Heart left ventricle (tissue), 16 donors: ENCODE measurements at regions not wholly inside any gene's neighbourhood (a gene's known extent, or its start where the extent isn't known, plus 50 kb on each side); places are given as distances from the start of the nearest gene placed in this dataset.

ENCODE experiments used
- ATAC-seq, 4 donors: fragments of 200-7000 bp; cut with Tn5 transposase; one replicate each; pipeline ENCODE4 v1.9.1; 2020 to 2022; ENCODE audit warnings: moderate library complexity in 4 of 4, mild to moderate bottlenecking in 3 of 4, moderate number of reproducible peaks in 1 of 4
- DNase-seq, 5 donors: peaks; one replicate each; pipeline ENCODE4 v3.0.0-alpha.2; 2020
- H3K27ac ChIP-seq, 12 donors: fragments of 200-600 bp; sonication (generic) in 4 of 12; one replicate each; pipeline versions ENCODE4 v1.5.0 to v1.8.0; 2016 to 2022; ENCODE audit warnings: mild to moderate bottlenecking in 2 of 12
- H3K27me3 ChIP-seq, 9 donors: fragments of 200-600 bp; sonication (generic) in 2 of 9; one replicate each; pipeline versions ENCODE4 v1.5.1 to v1.8.0; 2016 to 2022; ENCODE audit warnings: mild to moderate bottlenecking in 3 of 9
- H3K36me3 ChIP-seq, 9 donors: fragments of 200-600 bp; sonication (generic) in 2 of 9; one replicate each; pipeline versions ENCODE4 v1.5.0 to v1.8.0; 2018 to 2022; ENCODE audit warnings: mild to moderate bottlenecking in 2 of 9
- H3K4me1 ChIP-seq, 12 donors: fragments of 200-600 bp; sonication (generic) in 4 of 12; one replicate each; pipeline versions ENCODE4 v1.5.0 to v1.8.0; 2016 to 2022; ENCODE audit warnings: mild to moderate bottlenecking in 3 of 12
- H3K4me3 ChIP-seq, 12 donors: fragments of 200-600 bp; sonication (generic) in 4 of 12; one replicate each; pipeline versions ENCODE4 v1.5.0 to v1.8.0; 2017 to 2022; ENCODE audit warnings: mild to moderate bottlenecking in 9 of 12, moderate library complexity in 4 of 12
- H3K9me3 ChIP-seq, 12 donors: fragments of 200-600 bp; sonication (generic) in 4 of 12; one replicate each; pipeline versions ENCODE4 v1.5.0 to v1.8.0; 2016 to 2022; ENCODE audit warnings: mild to moderate bottlenecking in 1 of 12
- POLR2A ChIP-seq, 2 donors: fragments of 450-650 bp; IDR thresholded peaks; one replicate each; pipeline ENCODE4 v1.6.1; 2017; ENCODE audit warnings: antibody characterized with exemption in 2 of 2, mild to moderate bottlenecking in 2 of 2, moderate library complexity in 2 of 2
- WGBS, 4 donors: extraction: QIAGEN DNeasy Blood & Tissue Kit in 2 of 4; methylation state at CpG; one replicate each; pipeline versions ENCODE4 v1.1.5 to v1.1.7; 2013 to 2018; 5-methylcytosine and 5-hydroxymethylcytosine counted together
- intact Hi-C, 10 donors: fragments of 100-400 bp; cut with DNase I; formaldehyde crosslinking; loops; one replicate each; pipeline versions ENCODE4 v1.11.1 to v1.14.2; 2022
- TF ChIP-seq, protein P1 (sequence below), 12 donors: fragments of 200-600 bp; sonication (generic) in 4 of 12; IDR thresholded peaks; one replicate each; pipeline versions ENCODE4 v1.5.0 to v1.8.0; 2018 to 2022; ENCODE audit warnings: antibody characterized with exemption in 12 of 12, mild to moderate bottlenecking in 5 of 12
- donor health status: ischemic (EF 13 %, LVEDD 7.1; RV severe dilation, severe dysfunction).
- donor health status: healthy with polysubstance abuse.
- donor health status: DM: no; HTN: yes; CAD: no.
- donor health status: DM: no; HTN: no; CAD: no.
- donor health status: ischemic (EF 25% LVEDD 6.9; RV normal size, moderate dysfunction).
- donor health status: ischemic (EF 25% LVEDD 5.7; RV mildly dilated, moderate dysfunction).
- donor health status: healthy.
- donor health status: DM: yes; HTN: yes; CAD: no.
- donor health status: ischemic (EF 35%, LVEDD 5.7; RV mildly dilated, moderate dysfunction).
- donor health status: nonischemic (EF 11% LVEDD 7.7; RV severe dilation, severe dysfunction).
- donor health status: DM: yes; HTN: yes; CAD: no.
- donor health status: PGD.
- donor health status: ischemic (EF 29% LVEDD 5.4; RV normal size, mild dysfunction).
- donor health status: nonischemic (EF 23%, LVEDD 6.1; RV moderate dilation, normal function).

DNA sequence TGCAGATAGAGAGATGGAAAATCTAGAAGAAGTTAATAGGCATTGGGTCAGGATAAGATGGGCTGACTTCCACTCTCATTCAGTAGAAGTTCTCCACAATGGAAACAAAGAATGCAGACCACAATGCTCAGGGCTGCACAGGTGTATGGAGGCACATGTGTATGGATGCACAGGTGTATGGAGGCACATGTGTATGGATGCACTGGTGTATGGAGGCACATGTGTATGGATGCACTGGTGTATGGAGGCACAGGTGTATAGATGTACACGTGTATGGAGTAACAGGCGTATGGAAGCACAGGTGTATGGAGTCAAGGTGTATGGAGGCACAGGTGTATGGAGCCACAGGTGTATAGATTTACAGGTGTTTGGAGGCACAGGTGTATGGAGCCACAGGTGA, 285.7 kb upstream of the PPP2R2D start:
- WGBS, 4 donors = 83 to 91% (median 86%) methylated on average over 2 of the region's 2 CpGs
- TF ChIP-seq POLR2A (IDR thresholded peaks at IDR 0.05) = no peak
- TF ChIP-seq, protein P1, sequence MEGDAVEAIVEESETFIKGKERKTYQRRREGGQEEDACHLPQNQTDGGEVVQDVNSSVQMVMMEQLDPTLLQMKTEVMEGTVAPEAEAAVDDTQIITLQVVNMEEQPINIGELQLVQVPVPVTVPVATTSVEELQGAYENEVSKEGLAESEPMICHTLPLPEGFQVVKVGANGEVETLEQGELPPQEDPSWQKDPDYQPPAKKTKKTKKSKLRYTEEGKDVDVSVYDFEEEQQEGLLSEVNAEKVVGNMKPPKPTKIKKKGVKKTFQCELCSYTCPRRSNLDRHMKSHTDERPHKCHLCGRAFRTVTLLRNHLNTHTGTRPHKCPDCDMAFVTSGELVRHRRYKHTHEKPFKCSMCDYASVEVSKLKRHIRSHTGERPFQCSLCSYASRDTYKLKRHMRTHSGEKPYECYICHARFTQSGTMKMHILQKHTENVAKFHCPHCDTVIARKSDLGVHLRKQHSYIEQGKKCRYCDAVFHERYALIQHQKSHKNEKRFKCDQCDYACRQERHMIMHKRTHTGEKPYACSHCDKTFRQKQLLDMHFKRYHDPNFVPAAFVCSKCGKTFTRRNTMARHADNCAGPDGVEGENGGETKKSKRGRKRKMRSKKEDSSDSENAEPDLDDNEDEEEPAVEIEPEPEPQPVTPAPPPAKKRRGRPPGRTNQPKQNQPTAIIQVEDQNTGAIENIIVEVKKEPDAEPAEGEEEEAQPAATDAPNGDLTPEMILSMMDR (IDR thresholded peaks at IDR 0.05) = no peak

GRCh38 chr10:131616040-131616439, 284.8 kb upstream of the PPP2R2D start:
- intact Hi-C loops = no loop called here
- no peak for DNase-seq
- WGBS, 4 donors = 81 to 96% (median 93%) methylated on average over 4 to 6 of the region's 6 CpGs
- peaks cover 0 to 27% (median 0%) of the 10 kb centered on the region in 9 donors for H3K27me3 ChIP-seq
- TF ChIP-seq POLR2A (IDR thresholded peaks at IDR 0.05) = no peak
- TF ChIP-seq, protein P1 (IDR thresholded peaks at IDR 0.05) = no peak
- no peaks in the 10 kb centered on the region for H3K9me3 ChIP-seq
- no peaks in the 10 kb centered on the region for H3K4me1 ChIP-seq
- H3K27ac ChIP-seq = no peak overlapping the region
- no peaks in the 10 kb centered on the region for H3K36me3 ChIP-seq
- ATAC-seq = no peak
- no peak overlapping the region for H3K4me3 ChIP-seq

More for the DNA sequence above, 285.7 kb upstream of the PPP2R2D start:
- no peaks in the 10 kb centered on the region for H3K9me3 ChIP-seq
- no peaks in the 10 kb centered on the region for H3K36me3 ChIP-seq
- no peak overlapping the region for H3K4me3 ChIP-seq
- no peaks in the 10 kb centered on the region for H3K4me1 ChIP-seq
- ATAC-seq = no peak
- intact Hi-C loops = no loop called here
- H3K27me3 ChIP-seq = peaks cover 0 to 27% (median 0%) of the 10 kb centered on the region in 9 donors
- no peak overlapping the region for H3K27ac ChIP-seq
- no peak for DNase-seq

DNA sequence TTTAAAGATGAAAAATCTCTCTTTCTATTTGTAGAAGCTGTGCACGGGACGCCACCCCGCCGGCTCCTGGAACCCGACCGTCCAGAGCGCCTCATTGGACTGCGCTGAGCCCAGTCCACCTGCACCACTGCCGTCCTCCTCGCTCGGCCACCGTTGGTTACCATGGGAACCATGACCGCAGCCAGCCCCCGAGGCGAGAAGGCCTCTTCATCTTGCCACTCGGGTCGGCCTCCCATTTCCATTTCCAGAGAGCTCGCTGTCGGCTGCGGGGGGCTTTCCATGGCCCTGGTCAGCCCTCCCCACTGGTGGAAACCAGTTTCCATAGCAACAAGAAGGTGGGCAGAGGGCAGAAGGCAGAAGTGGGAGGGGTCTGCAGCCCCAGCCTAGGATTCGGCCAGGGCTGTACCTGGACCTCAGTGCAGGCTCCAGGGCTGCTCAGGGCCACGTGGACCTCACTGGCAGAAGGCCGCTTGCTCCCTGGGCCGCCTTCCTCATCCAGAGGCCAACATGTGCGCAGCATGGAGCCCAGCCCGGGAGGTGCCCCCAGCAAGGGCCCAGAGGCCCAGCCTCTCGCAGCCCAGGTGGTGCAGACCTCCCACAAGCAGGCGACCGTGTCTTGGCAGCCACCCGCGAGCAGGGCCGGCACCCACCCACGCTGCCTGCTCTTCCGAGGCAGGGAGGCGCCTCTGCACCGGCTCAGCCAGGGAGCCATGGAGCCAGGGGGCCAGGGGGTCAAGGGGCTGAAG, 283.5 kb upstream of the PPP2R2D start:
- ATAC-seq = no peak
- no peak for TF ChIP-seq POLR2A (IDR thresholded peaks at IDR 0.05)
- TF ChIP-seq, protein P1 (IDR thresholded peaks at IDR 0.05) = no peak
- H3K27ac ChIP-seq = no peak overlapping the region
- no peak overlapping the region for H3K4me3 ChIP-seq
- no peaks in the 10 kb centered on the region for H3K4me1 ChIP-seq
- DNase-seq = no peak
- no peaks in the 10 kb centered on the region for H3K9me3 ChIP-seq
- no peaks in the 10 kb centered on the region for H3K36me3 ChIP-seq
- intact Hi-C loops = no loop called here
- H3K27me3 ChIP-seq = peaks cover 0 to 27% (median 0%) of the 10 kb centered on the region in 9 donors
- WGBS, 4 donors = 73 to 83% (median 79%) methylated on average over 25 to 36 of the region's 36 CpGs

DNA sequence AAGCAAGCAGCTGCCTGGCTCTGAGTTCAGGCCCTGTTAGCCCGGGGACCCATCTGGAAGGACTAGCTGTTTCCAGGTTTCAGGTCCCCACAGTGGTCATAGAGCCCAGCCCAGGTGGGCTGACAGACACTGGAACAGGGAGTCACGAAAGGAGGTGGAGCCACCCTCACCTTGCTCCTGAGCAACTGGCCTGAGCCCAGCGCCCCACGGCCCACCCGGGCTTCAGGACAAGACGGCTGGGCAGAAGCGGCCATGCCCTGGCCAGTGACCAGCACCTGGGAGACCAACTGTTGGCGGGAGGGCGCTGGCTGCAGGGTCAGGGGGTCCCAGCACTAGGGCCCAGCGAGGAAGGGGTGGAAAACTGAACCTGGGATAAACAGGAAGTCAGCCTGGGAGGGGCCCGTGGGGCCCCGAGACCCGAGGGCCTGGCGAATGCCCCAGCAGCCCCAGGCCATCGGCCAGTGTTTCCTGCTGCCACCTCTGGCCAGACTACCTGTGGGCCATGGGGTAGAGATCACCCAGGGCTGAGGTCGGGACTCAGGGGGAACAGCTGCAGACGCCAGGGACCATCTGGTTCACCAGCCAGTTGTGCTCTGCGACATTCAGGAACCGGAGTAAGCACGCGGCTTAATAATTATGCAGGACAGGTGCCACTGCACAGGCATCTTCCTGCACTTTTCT, 282.1 kb upstream of the PPP2R2D start:
- no peak for ATAC-seq
- H3K27me3 ChIP-seq = peaks cover 0 to 20% (median 0%) of the 10 kb centered on the region in 9 donors
- intact Hi-C loops = no loop called here

More for the DNA sequence above, 282.1 kb upstream of the PPP2R2D start:
- Histone ChIP-seq H3K36me3 (no peaks in the 10 kb centered on the region), H3K9me3 (no peaks in the 10 kb centered on the region), H3K27ac (no peak overlapping the region), H3K4me3 (no peak overlapping the region), H3K4me1 (no peaks in the 10 kb centered on the region)
- DNase-seq = no peak
- no peak for TF ChIP-seq POLR2A (IDR thresholded peaks at IDR 0.05)
- TF ChIP-seq, protein P1 (IDR thresholded peaks at IDR 0.05) = no peak
- WGBS, 4 donors = 59 to 66% (median 65%) methylated on average over 20 to 21 of the region's 21 CpGs
